ENCODE measurements at regions not wholly inside any gene's neighbourhood (a gene's known extent, or its start where the extent isn't known, plus 50 kb on each side); places are given as distances from the start of the nearest gene placed in this dataset.

- H4K20me1 ChIP-seq (ENCODE audit: insufficient read depth, low read length): no peaks in the 10 kb centered on the region
- TF ChIP-seq EZH2 (IDR thresholded peaks at IDR 0.05; ENCODE audit: borderline replicate concordance, low read length): no peak
- TF ChIP-seq CTCF (IDR thresholded peaks at IDR 0.05; ENCODE audit: low read length): no peak
- H3K9me3 ChIP-seq (ENCODE audit: low read length): no peaks in the 10 kb centered on the region
- no peak overlapping the region for H2AFZ ChIP-seq (ENCODE audit: low read length)
- H3K79me2 ChIP-seq (ENCODE audit: insufficient read depth, low read length): no peaks in the 10 kb centered on the region
- H3K4me1 ChIP-seq (ENCODE audit: insufficient read depth, low read length, severe bottlenecking): no peaks in the 10 kb centered on the region
- H3K9me2 ChIP-seq (ENCODE audit: low read depth, low read length): no peaks in the 10 kb centered on the region
- no peak overlapping the region for H3K27ac ChIP-seq (ENCODE audit: low read depth, low read length, poor library complexity, severe bottlenecking)
- H3K4me3 ChIP-seq (ENCODE audit: low read depth, low read length, poor library complexity, severe bottlenecking): no peak overlapping the region
- no peaks in the 10 kb centered on the region for H3K27me3 ChIP-seq (ENCODE audit: insufficient read depth, low read length)
- H3F3A ChIP-seq (ENCODE audit: insufficient read depth, low read length): no peaks in the 10 kb centered on the region
- no peak overlapping the region for H3K9ac ChIP-seq (ENCODE audit: low read length)
- H3K36me3 ChIP-seq (ENCODE audit: insufficient read depth, low read length): no peaks in the 10 kb centered on the region
- no peak overlapping the region for H3K4me2 ChIP-seq (ENCODE audit: low read length)
Measured at GRCh38 chr12:105819549-105819948, 319.2 kb downstream of the NUAK1 start.

- Histone ChIP-seq H3K27me3 (ENCODE audit: insufficient read depth, low read length) (no peaks in the 10 kb centered on the region), H4K20me1 (ENCODE audit: insufficient read depth, low read length) (no peaks in the 10 kb centered on the region), H3K9me2 (ENCODE audit: low read depth, low read length) (no peaks in the 10 kb centered on the region), H3K4me1 (ENCODE audit: insufficient read depth, low read length, severe bottlenecking) (no peaks in the 10 kb centered on the region), H2AFZ (ENCODE audit: low read length) (no peak overlapping the region), H3K9ac (ENCODE audit: low read length) (no peak overlapping the region), H3K36me3 (ENCODE audit: insufficient read depth, low read length) (no peaks in the 10 kb centered on the region), H3K4me2 (ENCODE audit: low read length) (no peak overlapping the region), H3K79me2 (ENCODE audit: insufficient read depth, low read length) (no peaks in the 10 kb centered on the region), H3F3A (ENCODE audit: insufficient read depth, low read length) (no peaks in the 10 kb centered on the region), H3K27ac (ENCODE audit: low read depth, low read length, poor library complexity, severe bottlenecking) (no peak overlapping the region), H3K9me3 (ENCODE audit: low read length) (no peaks in the 10 kb centered on the region), H3K4me3 (ENCODE audit: low read depth, low read length, poor library complexity, severe bottlenecking) (no peak overlapping the region)
- TF ChIP-seq CTCF (IDR thresholded peaks at IDR 0.05; ENCODE audit: low read length) (no peak), EZH2 (IDR thresholded peaks at IDR 0.05; ENCODE audit: borderline replicate concordance, low read length) (no peak)
Measured at GRCh38 chr12:105820429-105821125, 318.2 kb downstream of the NUAK1 start.

GRCh38 chr12:105822131-105823105 is 316.3 kb downstream of the NUAK1 start:
- no peak overlapping the region for H3K27ac ChIP-seq (ENCODE audit: low read depth, low read length, poor library complexity, severe bottlenecking)
- no peaks in the 10 kb centered on the region for H3K27me3 ChIP-seq (ENCODE audit: insufficient read depth, low read length)
- H3F3A ChIP-seq (ENCODE audit: insufficient read depth, low read length): no peaks in the 10 kb centered on the region
- H2AFZ ChIP-seq (ENCODE audit: low read length): no peak overlapping the region
- H4K20me1 ChIP-seq (ENCODE audit: insufficient read depth, low read length): no peaks in the 10 kb centered on the region
- H3K9me3 ChIP-seq (ENCODE audit: low read length): no peaks in the 10 kb centered on the region
- no peaks in the 10 kb centered on the region for H3K4me1 ChIP-seq (ENCODE audit: insufficient read depth, low read length, severe bottlenecking)
- H3K36me3 ChIP-seq (ENCODE audit: insufficient read depth, low read length): no peaks in the 10 kb centered on the region
- no peak for TF ChIP-seq CTCF (IDR thresholded peaks at IDR 0.05; ENCODE audit: low read length)
- H3K4me3 ChIP-seq (ENCODE audit: low read depth, low read length, poor library complexity, severe bottlenecking): no peak overlapping the region
- H3K79me2 ChIP-seq (ENCODE audit: insufficient read depth, low read length): no peaks in the 10 kb centered on the region
- no peak overlapping the region for H3K4me2 ChIP-seq (ENCODE audit: low read length)
- H3K9ac ChIP-seq (ENCODE audit: low read length): no peak overlapping the region
- H3K9me2 ChIP-seq (ENCODE audit: low read depth, low read length): no peaks in the 10 kb centered on the region

All from OCI-LY1 (cell line).